Activated T-helper 9 cell treated with anti-CD3 and anti-CD28 coated beads, Interleukin-2, amount 50 U/mL, for 16 hours (primary cell): ENCODE measurements at regions not wholly inside any gene's neighbourhood (a gene's known extent, or its start where the extent isn't known, plus 50 kb on each side); places are given as distances from the start of the nearest gene placed in this dataset.

ENCODE experiments used
- DNase-seq: peaks from one replicate; pipeline ENCODE4 v3.0.0-alpha.2; 2020; ENCODE audit warnings: low read depth

DNA sequence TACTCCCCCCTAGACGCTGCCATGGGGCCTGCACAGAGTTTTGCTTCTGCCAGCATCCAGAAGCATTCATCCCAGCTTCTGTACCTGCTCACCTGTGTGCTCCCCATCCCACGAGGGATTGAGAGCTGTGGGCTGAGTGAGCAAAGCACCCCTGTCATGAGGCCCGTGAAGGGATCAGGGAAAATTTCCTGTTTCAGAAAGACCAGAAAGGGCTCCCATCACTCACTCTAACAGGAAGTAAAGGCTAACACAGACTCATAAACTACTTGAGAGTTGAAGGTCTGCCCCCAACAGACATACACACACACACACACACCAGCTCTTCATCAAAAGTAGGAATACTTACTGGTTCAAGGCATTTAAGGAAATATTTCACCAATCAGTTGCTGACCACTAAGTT is 256.5 kb upstream of the NT5E start:
- DNase-seq, result no peak

DNA sequence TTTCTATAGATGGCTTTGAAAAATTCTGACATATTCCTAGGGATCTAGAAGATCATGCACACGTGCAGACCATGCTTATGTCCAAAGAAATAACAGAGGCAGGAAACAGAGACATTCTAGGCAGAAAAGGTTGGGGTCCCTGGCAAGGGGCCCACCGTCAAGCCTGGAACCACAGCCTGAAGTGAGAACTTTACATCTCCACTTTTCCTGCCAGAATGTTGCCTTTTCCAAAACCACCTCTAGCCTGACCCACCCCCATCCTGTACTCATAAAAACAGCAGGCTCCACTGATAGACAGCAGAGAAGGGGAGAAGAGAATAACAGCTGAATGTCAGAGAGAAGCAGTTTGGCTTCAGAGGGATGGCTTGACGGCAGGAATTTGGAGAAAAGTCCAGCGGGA is 257.3 kb upstream of the NT5E start:
- DNase-seq, result no peak

DNA sequence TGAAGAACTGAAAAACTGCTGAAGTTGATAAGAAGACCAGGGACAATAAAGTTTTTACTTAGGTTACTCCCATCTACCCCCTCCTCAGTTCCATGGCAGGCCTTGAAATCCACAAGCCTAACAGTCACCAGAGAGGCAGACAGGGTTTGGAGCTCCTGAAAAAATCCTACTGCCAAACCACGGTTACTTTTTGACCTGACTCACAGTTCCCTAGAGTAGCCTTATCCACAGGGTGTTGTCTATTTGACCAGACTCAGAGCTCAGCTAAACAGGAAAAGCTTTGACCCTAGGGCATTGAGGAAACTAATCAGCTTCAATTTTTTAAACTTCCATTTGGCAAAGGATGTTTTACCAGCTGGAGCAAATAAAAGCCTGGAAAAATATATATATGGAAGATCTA is 257.7 kb upstream of the NT5E start:
- DNase-seq, result no peak

DNA sequence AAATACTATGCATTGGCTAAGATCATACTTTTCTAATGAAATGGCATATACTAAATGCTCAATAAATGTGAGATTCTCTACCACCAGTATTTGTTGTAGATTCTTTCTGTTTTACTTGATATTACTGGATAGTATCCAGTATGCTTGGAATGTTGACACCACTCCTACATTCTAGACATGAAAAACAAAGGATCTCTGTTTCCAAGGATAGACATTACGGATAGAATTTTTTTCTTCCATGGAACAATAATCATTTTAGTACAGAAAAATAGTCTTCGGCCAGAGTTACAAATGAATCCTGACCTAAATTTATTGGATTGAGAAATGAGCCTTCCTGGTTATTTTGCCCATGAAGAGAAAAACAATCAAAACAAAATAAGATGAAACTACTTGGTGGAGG is 258.2 kb upstream of the NT5E start:
- no peak for DNase-seq

DNA sequence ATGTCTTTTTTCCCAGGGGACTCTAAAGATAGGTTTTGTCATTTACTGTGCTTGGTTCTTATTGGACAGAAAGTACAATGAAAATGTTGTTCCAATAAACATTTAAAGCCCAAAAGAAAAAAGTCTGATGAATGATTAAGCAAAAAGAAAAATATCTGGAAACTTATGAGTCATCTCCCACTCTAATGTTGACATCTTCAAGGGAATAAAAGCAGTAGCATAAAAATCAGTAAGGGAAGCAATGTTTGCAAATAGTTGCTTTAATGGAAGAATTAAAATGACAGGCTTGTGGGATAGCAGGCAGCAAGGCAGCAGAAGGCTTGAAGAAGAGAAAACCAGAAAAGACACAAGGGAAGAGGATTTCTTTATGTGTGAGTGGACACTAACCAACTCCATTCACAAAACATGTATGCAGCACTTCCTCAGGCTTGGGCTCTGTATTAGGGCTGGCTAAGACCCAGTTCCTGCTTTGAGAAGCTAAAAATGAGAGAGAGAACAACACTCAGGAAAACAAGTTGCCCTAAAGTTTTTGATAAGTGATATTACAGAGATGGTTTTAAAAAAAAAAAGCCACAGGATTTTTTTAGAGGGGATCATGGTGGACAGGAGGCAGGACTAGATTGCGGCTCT is 263.2 kb upstream of the NT5E start:
- no peak for DNase-seq

DNA sequence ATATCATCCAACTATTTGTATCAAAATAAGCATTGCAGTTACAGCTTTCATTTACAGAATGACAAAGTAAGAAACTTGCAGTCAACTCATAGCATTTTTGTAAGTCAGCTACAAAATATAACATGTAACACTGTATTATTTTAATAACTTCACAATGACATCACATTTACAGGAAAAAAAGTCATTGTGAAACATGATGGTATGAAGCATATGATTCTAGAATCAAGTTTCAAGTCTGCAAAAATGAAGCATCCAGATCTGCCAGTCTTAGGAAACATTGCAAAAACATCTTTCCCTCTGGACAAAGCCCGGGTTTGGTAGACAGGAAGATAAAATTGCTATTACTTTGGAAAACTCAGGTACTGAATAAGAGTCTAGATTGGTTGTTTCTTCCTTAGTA is 263.9 kb upstream of the NT5E start:
- no peak for DNase-seq

DNA sequence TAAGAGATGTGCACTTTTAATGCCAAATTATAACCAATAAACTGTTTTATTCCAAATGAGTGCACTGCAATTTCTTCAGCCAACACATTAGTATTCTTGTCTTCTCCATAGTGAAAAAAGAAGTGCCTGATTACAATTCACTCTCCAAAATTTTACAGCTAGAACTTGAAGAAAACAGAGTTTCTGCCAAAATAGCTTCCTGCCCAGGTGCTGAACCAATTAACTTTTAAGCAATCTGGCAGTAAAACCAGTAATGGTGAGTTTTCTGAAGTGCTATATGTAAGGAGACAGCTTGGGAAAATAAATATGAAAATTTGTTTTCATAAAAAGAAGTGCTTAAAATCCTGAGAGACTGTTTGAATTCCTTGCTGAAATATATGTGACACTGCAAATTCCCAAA is 266.0 kb upstream of the NT5E start:
- DNase-seq, result no peak

DNA sequence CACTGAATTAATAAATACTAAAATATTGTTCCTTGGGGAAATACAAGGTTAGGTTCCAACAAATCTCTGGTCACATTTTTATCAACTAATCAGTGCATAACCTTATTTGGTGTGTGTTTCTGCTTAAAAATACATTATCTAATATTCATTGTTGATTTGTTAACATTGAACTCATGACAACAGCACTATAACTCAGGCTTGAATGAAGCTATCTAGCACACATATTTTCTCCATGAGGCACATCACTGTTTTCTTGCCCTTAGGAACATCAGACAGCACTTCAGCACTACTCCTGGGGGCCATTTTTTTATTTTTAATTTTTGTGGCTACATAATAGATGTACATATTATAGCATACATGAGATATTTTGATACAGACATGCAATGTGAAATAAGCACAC is 277.2 kb upstream of the NT5E start:
- DNase-seq, result no peak

DNA sequence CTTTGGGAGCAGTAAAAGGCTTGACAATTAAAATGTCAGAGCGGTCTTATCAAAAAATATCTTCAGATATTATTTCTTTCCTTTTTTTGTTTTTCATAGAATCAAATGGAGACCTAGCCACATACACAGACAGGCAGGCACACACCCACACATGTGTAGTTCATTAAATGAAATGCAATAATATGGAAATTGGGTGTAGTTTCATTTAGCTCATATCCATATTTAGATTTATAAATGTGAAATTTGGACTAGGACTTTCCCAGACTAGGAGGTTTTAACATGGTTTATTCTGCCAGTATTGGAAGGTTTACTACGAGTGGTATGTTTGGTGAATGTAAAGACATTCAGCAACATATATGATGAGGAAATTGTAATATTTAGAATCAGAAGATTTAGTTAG is 277.7 kb upstream of the NT5E start:
- no peak for DNase-seq

DNA sequence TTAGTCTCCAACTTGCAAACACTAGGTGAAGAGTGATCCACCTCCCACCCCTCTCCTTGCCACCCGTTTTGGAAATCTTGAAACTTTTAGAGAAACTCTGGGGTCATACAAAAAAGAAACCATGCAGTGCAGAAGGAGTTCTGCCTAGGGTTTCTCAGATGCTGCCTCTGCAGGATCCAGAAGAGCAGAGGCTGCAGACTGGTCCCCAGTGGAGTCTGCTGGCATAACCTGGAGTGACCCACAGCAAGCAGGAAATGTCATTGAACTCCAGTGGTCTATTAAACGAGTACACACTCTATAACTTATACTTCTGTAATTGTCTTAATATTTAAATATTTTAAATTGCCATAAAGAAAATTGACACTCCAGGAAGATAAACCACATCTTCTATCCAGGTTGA is 280.7 kb upstream of the NT5E start:
- no peak for DNase-seq

DNA sequence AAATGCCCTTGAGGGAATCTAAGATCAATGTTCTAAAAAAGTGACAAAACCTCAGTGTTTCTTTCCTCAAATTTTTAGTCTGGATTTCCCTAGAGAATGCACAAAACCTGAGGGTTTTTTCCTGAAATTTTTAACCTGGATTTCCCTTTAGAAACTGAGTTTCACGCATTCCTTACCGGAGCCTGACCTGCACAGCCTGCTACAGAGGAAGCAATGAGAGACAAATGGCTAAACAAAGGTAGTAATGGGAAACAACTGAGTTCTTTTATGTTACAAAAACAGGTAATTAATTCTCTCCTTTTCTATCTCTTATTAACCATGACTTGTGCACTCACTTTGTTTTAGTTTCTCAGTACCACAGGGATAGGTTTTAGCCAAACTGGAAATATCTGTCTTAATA is 281.7 kb upstream of the NT5E start:
- no peak for DNase-seq

DNA sequence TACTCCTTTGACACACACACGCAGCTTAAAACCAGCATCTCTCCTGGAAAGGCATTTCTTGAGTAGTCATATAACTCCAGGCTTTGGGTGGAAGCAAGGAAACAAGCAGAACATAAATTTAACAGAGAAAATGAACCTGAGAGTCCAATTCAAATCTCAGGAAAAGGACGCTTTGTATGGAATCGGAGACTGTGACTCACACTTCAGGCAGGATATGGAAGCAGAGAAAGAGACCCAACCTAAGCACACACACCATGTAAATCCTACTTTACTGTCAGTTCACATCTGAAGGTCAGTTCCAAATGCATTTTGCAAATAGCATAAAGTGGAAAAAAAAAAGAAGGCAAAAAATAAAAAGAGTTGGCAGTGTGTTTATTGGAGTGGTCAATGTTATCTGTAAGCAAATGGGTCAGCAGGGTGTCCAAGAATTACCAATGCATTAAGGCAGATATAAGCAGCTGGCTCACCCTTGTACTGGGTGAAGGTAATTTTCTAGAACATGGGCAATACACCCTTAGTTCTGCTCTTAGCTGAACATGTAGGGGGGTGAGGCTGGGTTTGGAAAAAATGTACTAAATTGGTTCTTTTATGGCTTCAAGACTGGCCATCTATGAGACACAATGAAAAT is 283.7 kb upstream of the NT5E start:
- no peak for DNase-seq

DNA sequence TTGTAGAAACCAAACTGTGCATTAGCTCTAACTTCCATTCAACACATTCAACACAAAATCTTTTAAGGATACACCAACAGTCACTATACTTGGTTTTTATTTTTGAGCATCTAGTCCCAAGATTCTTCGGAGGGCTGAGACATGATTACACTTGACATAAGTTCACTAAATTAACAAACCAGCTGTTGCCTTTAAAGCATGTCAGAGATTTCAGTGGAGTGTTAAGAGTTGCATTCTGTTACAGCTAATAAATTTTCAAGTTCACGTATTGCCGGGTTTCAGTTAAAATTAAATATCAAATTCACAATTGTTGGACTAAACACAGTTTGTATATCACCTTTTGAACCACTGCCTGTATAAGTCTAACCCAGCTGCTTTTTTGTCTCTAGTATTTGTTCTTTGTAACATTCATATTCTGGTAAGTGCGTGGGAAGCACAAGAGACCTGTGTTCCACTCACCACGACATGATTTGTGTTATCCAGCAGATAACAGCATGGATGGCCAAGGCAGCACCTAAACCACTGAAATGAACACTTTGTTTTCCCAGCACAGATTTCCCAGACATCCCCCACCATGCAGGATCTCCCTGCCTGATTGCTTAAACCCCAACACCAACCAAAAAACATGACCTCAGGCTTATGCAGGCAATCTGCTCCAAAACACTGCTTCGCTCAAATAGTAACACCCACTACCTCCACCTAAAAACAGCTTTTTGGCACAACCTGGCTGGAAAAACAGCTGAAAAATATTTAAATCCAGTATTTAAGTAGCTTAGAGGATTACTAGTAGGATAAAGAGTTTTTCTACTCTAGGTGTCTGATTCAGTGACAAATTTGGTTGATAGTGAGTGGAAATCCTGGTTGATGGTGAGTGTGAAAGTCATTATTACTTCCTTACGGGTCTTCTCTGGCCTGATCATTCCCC is 286.5 kb upstream of the NT5E start:
- no peak for DNase-seq

DNA sequence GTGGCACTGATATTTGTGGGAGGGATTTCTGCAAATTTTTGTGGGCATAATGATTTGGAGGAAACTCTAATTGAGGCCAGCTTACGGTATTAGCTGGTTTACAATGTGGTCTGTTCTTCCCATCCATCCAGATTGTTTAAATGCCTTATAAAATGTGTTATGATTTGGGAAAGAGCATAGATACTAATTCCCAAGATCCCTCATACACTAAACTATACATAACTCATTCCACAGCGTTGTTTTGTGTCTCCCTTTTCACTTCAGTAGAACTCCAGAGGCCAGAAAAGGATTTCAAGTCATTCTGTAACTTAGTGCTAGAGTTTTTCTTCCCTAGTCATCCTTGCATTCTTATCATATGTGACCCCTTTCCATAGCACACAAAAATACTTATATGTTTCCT is 292.6 kb upstream of the NT5E start:
- DNase-seq, result no peak

DNA sequence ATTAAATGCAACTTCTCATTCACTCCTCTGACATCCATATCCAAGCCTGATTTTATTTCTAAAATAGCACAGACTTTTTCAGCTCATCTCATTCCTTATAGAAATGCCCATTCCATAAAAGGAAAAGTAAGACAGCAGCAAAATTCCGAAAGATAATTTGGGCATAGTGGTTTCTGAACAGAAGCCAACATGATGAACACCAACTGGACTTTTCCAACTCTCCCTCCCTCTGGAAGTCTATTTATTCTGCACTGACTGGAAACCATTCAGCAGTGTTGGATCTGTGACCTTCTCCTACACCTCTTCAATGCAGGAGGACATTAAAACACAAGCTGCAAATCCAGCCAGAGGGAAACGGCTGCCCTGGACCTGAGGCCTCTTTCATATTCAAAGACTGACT is 306.2 kb upstream of the NT5E start:
- DNase-seq, result no peak

DNA sequence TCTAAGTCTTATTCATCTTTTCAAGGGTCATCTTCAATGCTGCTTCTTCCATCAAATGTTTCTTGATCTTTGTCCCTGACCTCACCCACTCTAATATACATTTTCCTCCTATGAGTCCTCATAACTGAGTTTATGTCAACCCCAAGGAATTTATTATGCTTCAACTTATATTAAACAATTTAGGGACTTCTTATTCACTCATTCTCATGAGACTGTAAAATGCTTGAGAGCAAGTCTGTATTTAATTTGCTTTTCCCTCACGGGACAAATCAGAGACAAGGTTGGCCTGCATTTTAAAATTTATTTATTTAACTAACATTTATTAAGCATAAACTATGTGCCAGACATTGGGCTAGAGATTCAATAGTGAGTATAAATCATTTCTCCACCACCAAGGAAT is 312.0 kb upstream of the NT5E start:
- DNase-seq, result no peak

DNA sequence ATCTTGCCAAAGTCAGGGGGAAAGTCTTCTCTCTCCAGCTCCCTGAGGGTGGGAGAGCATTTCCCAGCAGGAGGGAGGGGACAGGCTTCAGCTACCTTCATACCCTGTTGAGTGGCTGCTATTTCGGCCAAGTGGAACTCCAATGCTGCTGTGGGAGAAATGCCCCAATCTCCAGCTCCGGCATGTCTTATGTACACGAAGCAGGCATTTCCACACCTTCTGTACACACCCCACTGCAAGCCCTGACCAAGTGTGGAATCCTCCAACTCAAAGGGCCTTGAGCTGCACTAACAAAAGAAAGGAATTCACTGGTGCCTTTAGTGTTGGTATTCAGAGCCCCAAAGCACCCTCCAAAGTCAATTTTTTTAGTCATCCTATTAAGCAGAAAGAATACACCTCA is 313.6 kb upstream of the NT5E start:
- DNase-seq, result no peak

DNA sequence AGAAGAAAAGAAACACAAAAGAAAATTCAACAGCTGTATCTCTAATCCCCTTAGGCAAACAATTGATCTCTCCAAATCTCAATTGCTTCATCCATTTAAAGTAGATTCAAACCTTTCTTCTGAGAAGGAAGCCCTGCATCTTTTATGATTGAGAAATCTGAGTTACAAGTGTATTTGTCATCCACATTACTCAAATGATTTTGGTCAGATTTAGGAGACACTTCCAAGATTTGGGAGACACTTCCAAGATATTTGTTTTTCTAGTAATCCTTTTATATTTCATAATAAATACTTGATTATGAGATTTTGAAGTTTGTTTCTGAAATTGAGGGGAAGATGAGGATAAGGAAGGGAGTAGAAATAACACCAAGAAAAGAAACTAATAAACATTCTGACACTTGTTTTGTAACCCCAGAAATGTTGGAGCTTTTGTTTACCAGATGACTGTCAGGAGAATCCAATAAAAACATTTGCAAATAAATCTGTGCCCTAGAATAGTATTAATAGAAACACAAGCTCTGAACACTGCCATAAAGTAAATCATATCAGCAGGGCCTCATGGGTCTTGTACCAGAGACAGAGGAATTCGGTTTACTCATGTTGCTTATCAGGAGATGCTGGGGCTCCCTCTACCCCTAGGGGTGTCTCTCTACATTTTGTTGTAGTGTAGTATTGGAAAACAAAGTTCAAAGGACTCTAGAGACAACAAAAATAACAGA is 314.3 kb upstream of the NT5E start:
- no peak for DNase-seq

DNA sequence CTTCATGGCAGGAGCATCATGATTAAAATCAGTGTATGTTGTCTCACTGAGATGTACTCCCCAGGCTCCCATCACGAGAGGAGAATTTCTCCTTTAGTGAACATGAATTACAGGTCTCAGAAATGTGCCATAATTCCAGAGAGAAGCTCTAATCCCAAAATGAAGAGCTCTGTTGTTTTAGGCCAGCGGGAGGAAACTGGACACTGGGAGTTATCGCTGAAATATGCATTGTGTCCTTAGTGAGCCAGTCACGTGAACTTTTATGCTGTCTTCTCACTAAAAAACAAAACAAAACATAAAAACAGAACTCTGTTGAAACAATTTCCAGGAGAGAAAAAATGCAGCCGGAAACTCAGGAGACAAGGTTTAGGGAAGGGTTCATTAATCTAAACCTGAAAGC is 315.7 kb upstream of the NT5E start:
- DNase-seq, result no peak

DNA sequence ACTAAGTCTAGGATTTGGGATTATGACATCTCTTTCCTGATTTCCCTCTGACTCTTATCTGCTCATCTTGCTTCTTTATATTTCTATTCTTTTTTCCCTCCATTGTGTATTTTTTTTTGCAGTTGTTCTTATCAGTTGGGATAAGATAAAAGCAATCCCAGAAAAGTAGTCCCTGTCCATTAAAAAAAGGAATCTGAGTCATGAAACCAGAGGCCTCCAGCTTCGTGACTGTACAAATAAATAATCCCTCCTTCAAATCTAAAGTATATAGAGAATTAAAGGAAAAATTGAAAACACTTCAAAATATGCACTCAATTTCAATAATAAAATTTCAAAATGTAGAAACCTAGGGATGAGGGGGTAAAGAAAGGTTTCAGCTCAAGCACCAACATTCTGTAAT is 317.8 kb upstream of the NT5E start:
- no peak for DNase-seq

DNA sequence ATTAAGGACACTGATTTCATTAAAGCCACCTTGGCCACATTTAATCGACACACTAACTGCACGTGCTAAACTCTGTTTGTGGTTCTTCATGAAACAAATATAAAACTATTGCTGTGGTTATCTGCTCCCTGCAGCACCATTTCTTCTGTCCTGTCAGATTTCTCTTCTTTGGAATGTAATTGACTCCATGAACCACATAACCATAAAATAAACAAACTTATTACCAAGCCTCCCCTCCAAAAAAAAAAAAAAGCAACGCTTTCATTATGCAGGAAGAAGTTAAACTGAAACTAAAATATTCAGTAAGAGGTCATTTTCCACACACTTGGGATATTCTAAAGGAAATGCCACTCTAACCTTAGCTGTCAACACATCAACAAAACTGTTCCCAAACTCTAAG is 319.1 kb upstream of the NT5E start:
- DNase-seq, result no peak

DNA sequence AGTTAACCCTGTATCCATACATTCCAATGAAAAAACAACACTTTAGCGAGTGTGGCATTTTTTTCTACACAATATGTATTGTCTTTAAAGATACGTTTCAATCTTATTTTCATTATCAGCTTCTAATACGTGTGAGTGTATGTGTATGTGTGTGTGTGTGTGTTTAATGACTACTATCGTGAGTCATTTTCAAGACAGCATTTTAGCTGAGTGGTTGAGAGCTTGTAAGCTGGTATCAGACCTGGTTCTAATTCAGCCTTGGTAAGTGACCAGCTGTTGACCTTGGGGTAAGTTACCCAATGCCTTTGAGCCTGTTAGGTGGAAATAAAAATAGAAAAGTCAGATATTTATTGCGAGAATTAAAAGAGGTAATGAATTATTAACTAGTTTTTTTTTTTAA is 320.0 kb upstream of the NT5E start:
- DNase-seq, result no peak

DNA sequence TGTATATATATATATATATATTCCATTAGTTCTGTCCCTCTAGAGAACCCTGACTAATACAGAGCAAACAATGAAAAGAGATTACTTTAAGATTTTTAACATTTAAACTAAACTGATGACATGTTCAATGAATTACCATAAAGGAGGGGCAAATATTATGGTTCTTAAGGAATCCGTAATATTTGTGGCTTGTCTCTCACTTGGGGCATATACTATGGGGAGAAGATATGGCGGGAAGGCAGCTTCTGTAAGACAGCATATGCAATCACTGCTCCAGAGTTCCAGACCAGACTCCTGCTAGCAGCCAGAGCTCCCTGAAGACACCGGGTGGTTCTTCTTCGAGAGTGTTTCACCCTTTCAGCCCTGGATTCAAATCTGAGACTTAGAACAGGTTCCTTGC is 321.1 kb upstream of the NT5E start:
- no peak for DNase-seq
